Liver (tissue), 8 donors: ENCODE measurements at regions not wholly inside any gene's neighbourhood (a gene's known extent, or its start where the extent isn't known, plus 50 kb on each side); places are given as distances from the start of the nearest gene placed in this dataset.

Experiments used
- DNase-seq: peaks from one replicate; pipeline ENCODE4 v3.0.0-alpha.2; 2017; ENCODE audit warnings: low spot score
- H3K27ac ChIP-seq, 2 donors: one replicate each; pipeline ENCODE4 v1.7.0; 2013; ENCODE audit warnings: inconsistent platforms in 2 of 2, low read length in 2 of 2, control low read depth in 1 of 2, low read depth in 1 of 2, mild to moderate bottlenecking in 1 of 2
- H3K27me3 ChIP-seq, 4 donors: one replicate each; pipeline versions ENCODE4 v1.6.1 to v1.7.0; 2013; ENCODE audit warnings: low read length in 3 of 4, inconsistent platforms in 1 of 4, mild to moderate bottlenecking in 1 of 4, moderate library complexity in 1 of 4; ENCODE audit not compliant: control insufficient read depth in 4 of 4, insufficient read depth in 4 of 4
- H3K36me3 ChIP-seq, 4 donors: one replicate each; pipeline versions ENCODE4 v1.6.1 to v1.7.0; 2013; ENCODE audit warnings: low read length in 3 of 4, mild to moderate bottlenecking in 3 of 4, low read depth in 1 of 4, moderate library complexity in 1 of 4; ENCODE audit not compliant: control insufficient read depth in 4 of 4, insufficient read depth in 3 of 4
- H3K4me1 ChIP-seq, 4 donors: one replicate each; pipeline versions ENCODE4 v1.6.1 to v1.7.0; 2013; ENCODE audit warnings: low read length in 3 of 4, mild to moderate bottlenecking in 3 of 4, moderate library complexity in 1 of 4; ENCODE audit not compliant: control insufficient read depth in 4 of 4, insufficient read depth in 4 of 4
- H3K4me3 ChIP-seq, 3 donors: one replicate each; pipeline versions ENCODE4 v1.6.1 to v1.7.0; 2013; ENCODE audit warnings: low read length in 3 of 3, control low read depth in 1 of 3, low read depth in 1 of 3, mild to moderate bottlenecking in 1 of 3
- H3K9ac ChIP-seq, 2 donors: one replicate each; pipeline ENCODE4 v1.7.0; 2013; ENCODE audit warnings: low read length in 2 of 2, mild to moderate bottlenecking in 2 of 2, moderate library complexity in 2 of 2, control low read depth in 1 of 2, low read depth in 1 of 2
- H3K9me3 ChIP-seq, 4 donors: one replicate each; pipeline versions ENCODE4 v1.6.1 to v1.7.0; 2013; ENCODE audit warnings: low read length in 3 of 4; ENCODE audit not compliant: control insufficient read depth in 4 of 4
- ATF3 ChIP-seq: IDR thresholded peaks from 2 replicates; pipeline ENCODE4 v1.6.1; 2016; ENCODE audit warnings: antibody characterized with exemption
- CTCF ChIP-seq: fragments of 150-350 bp; IDR thresholded peaks from 2 replicates; pipeline ENCODE4 v1.5.1; 2017; ENCODE audit warnings: improper control_type of control experiment, low read depth, low read length; ENCODE audit not compliant: missing input control
- EGR1 ChIP-seq, 2 donors: IDR thresholded peaks; 2 replicates each; pipeline ENCODE4 v1.6.1; 2016 to 2018; ENCODE audit warnings: antibody characterized with exemption in 2 of 2, low read depth in 2 of 2
- FOXA1 ChIP-seq: IDR thresholded peaks from 2 replicates; pipeline ENCODE4 v1.6.1; 2016; ENCODE audit warnings: antibody characterized with exemption
- FOXA2 ChIP-seq: IDR thresholded peaks from 2 replicates; pipeline ENCODE4 v1.6.1; 2016; ENCODE audit warnings: antibody characterized with exemption
- GABPA ChIP-seq, 2 donors: IDR thresholded peaks in 1 of 2; conservative IDR thresholded peaks in 1 of 2; 2 replicates each; pipeline ENCODE4 v1.6.1; 2016; ENCODE audit warnings: antibody characterized with exemption in 2 of 2, mild to moderate bottlenecking in 1 of 2, moderate library complexity in 1 of 2
- HNF4A ChIP-seq, 2 donors: conservative IDR thresholded peaks; 2 replicates each; pipeline ENCODE4 v1.6.1; 2016; ENCODE audit warnings: antibody characterized with exemption in 2 of 2, mild to moderate bottlenecking in 2 of 2
- HNF4G ChIP-seq: IDR thresholded peaks from 2 replicates; pipeline ENCODE4 v1.6.1; 2016; ENCODE audit warnings: antibody characterized with exemption
- JUND ChIP-seq, 2 donors: IDR thresholded peaks; 2 replicates each; pipeline ENCODE4 v1.6.1; 2016; ENCODE audit warnings: antibody characterized with exemption in 2 of 2
- MAX ChIP-seq: IDR thresholded peaks from 2 replicates; pipeline ENCODE4 v1.6.1; 2016; ENCODE audit warnings: antibody characterized with exemption
- NR2F2 ChIP-seq: IDR thresholded peaks from 2 replicates; pipeline ENCODE4 v1.6.1; 2016; ENCODE audit warnings: antibody characterized with exemption
- RAD21 ChIP-seq, 2 donors: IDR thresholded peaks; 2 replicates each; pipeline ENCODE4 v1.6.1; 2016; ENCODE audit warnings: antibody characterized with exemption in 2 of 2, mild to moderate bottlenecking in 2 of 2
- REST ChIP-seq: IDR thresholded peaks from 2 replicates; pipeline ENCODE4 v1.6.1; 2016; ENCODE audit warnings: antibody characterized with exemption, mild to moderate bottlenecking
- RXRA ChIP-seq, 2 donors: IDR thresholded peaks; 2 replicates each; pipeline ENCODE4 v1.6.1; 2017 to 2018; ENCODE audit warnings: antibody characterized with exemption in 2 of 2, mild to moderate bottlenecking in 1 of 2
- SP1 ChIP-seq: IDR thresholded peaks from 2 replicates; pipeline ENCODE4 v1.6.1; 2018; ENCODE audit warnings: antibody characterized with exemption, mild to moderate bottlenecking
- TAF1 ChIP-seq: conservative IDR thresholded peaks from 2 replicates; pipeline ENCODE4 v1.6.1; 2016; ENCODE audit warnings: antibody characterized with exemption, mild to moderate bottlenecking
- YY1 ChIP-seq: IDR thresholded peaks from 2 replicates; pipeline ENCODE4 v1.6.1; 2016; ENCODE audit warnings: antibody characterized with exemption, mild to moderate bottlenecking
- ZBTB33 ChIP-seq: IDR thresholded peaks from 2 replicates; pipeline ENCODE4 v1.6.1; 2016; ENCODE audit warnings: antibody characterized with exemption
- WGBS: extraction: QIAGEN DNeasy Blood & Tissue Kit; methylation state at CpG from one replicate; pipeline ENCODE4 v1.1.7; 2013; 5-methylcytosine and 5-hydroxymethylcytosine counted together
- donor health status: healthy.
- donor health status: healthy.
- donor health status: healthy.
- donor health status: healthy.
- donor health status: healthy.

GRCh38 chr3:194851941-194852340, 166.3 kb downstream of the FAM43A start:
- Histone ChIP-seq H3K27me3 (no peaks in the 10 kb centered on the region), H3K4me3 (no peak overlapping the region), H3K4me1 (peaks cover 0 to 17% (median 6%) of the 10 kb centered on the region in 4 donors), H3K27ac (no peak overlapping the region), H3K9ac (no peak overlapping the region), H3K9me3 (no peaks in the 10 kb centered on the region), H3K36me3 (no peaks in the 10 kb centered on the region)
- DNase-seq = no peak
- 95% methylated on average over 5 of the region's 5 CpGs for WGBS
- no peak for TF ChIP-seq HNF4A (conservative IDR thresholded peaks at IDR 0.05)
- no peak for TF ChIP-seq GABPA (IDR thresholded peaks at IDR 0.05 in 1 of 2, conservative IDR thresholded peaks at IDR 0.05 in 1 of 2)
- no peak for TF ChIP-seq YY1
- TF ChIP-seq JUND (IDR thresholded peaks at IDR 0.05) = no peak
- TF ChIP-seq ATF3 = no peak
- TF ChIP-seq SP1 = no peak
- no peak for TF ChIP-seq FOXA1
- no peak for TF ChIP-seq MAX
- no peak for TF ChIP-seq CTCF
- TF ChIP-seq NR2F2 = no peak
- no peak for TF ChIP-seq REST
- no peak for TF ChIP-seq HNF4G
- TF ChIP-seq EGR1 (IDR thresholded peaks at IDR 0.05; ENCODE audit: low read depth in 2 of 2) = no peak
- TF ChIP-seq TAF1 = no peak
- no peak for TF ChIP-seq FOXA2
- TF ChIP-seq RXRA (IDR thresholded peaks at IDR 0.05) = no peak
- TF ChIP-seq RAD21 (IDR thresholded peaks at IDR 0.05) = no peak
- TF ChIP-seq ZBTB33 = no peak

- Histone ChIP-seq H3K27me3 (no peaks in the 10 kb centered on the region), H3K4me3 (no peak overlapping the region), H3K36me3 (no peaks in the 10 kb centered on the region), H3K9ac (no peak overlapping the region), H3K27ac (no peak overlapping the region), H3K4me1 (peaks cover 0 to 17% (median 6%) of the 10 kb centered on the region in 4 donors), H3K9me3 (no peaks in the 10 kb centered on the region)
- no peak for DNase-seq
- whole genome bisulfite sequencing = 91% methylated on average over 22 of the region's 22 CpGs
- TF ChIP-seq HNF4A (conservative IDR thresholded peaks at IDR 0.05) (no peak), EGR1 (IDR thresholded peaks at IDR 0.05; ENCODE audit: low read depth in 2 of 2) (no peak), SP1 (no peak), ZBTB33 (no peak), YY1 (no peak), ATF3 (no peak), GABPA (IDR thresholded peaks at IDR 0.05 in 1 of 2, conservative IDR thresholded peaks at IDR 0.05 in 1 of 2) (no peak), TAF1 (no peak), CTCF (no peak)
Observed at GRCh38 chr3:194852345-194852744, 166.7 kb downstream of the FAM43A start.
